UCSD-AML1 (cell line): ENCODE measurements at regions not wholly inside any gene's neighbourhood (a gene's known extent, or its start where the extent isn't known, plus 50 kb on each side); places are given as distances from the start of the nearest gene placed in this dataset.
"Not testable (repeated sequence)": the region's sequence is repeated elsewhere in the genome, so short reads cannot be mapped to it uniquely, and the experiment has no call there.

ENCODE experiments used
- DNase-seq: peaks from one replicate; lab custom pipeline; 2025; ENCODE audit not compliant: unreplicated experiment; lab: John Stamatoyannopoulos, UW

DNA sequence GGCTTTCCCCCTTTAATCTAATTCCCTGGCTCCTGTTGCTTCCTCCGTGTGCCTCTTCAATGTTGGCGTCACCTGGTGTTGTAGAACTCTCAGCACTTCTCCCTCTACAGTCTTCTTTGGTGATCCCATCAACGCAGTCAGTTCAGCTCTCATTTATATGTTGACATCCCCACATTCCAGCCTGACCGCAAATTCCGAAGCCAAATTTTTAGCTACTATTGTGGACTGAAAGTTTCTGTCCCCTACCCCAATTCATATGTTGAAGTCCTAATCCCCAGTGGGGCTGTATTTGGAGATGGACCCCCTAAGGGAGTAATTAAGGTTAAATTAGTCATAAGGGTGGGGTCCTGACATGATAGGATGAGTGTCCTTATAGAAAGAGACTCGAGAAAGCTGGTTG, 210.6 kb upstream of the ADAMTSL1 start:
- no peak for DNase-seq

- DNase-seq, result no peak
Measured at GRCh38 chr9:18268381-18268780, 205.6 kb upstream of the ADAMTSL1 start.

DNA sequence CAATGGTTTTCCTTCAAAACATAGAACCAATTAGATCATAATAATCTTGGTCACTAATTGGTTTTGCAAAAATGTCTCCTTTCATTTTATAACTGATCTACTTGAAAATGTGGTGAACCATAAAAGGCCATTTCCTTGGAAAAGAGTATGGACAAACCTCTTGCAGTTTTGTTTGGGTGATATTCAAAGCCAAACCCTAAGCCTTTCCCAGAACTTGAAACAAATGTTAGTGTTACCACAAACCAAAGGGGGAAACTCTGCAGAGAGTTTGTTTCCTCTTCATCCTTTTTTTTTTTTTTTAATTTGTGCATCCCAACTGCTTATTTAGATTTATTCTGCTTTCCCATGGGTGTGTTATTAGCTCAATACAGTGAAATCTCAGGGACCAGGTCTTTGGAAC, 204.4 kb upstream of the ADAMTSL1 start:
- no peak for DNase-seq

DNA sequence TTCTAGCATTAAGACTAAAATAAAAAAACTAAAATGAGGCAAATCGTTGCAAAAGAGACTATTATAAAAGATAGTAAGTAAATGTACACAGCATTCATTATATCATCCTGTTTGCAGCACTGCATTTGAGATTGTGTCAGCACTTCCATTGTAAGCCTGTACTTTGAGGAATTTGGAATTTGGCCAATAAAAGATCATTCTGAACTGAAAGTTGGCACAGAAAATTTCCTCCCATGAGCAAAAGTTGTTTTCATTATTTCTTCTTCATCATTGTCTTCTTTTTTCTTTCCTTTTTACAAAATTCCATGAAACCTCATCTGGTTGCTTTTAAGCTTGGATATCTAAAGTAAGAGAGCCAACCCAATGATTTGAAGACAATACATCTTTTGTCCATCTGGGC, 199.3 kb upstream of the ADAMTSL1 start:
- DNase-seq, result no peak

DNA sequence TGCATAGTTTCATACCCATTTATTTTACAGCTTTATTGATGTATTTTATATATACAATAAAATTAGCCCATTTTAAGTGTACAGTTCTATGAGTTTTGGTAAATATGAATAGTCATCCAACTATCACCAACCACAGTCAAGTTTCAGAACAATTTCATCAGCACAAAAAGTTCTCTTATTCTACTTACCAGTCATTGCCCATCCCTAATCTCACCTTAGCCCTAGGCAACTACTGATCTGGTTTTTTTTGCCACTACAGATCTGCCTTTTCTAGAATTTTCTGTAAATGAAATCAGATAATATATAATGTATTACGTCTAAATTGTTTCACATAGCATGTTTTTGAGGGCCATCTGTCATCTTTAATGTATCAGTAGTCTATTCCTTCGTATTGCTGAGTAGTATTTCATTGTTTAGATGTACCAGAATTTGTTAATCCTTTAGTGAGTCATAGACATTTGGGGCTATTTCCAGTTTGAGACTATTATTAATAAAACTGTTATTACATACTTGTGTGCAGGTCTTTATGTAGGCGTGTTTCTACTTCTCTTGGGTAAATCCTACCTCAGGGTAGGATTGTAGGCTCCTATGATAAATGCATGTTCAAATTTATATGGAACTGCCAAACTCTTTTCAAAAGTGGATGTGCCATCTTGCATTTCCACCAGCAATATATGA, 198.5 kb upstream of the ADAMTSL1 start:
- no peak for DNase-seq

DNA sequence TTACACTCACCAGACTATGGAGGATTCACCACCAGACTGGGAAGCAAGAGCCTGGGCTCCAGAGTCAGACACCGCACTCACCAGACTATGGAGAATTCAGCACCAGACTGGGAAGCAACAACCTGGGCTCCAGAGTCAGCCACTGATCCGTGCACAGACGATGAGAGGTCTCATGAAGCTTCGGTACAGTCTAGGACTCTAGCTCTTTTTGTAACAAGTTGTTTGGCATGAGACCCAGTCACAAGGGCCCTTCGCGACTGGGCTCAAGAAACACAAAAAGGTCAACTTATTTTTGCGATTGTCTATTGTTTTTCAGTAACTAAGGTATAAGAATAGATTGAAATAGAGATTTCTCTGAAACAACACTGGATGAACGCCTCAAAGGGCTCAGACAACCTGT, 192.7 kb upstream of the ADAMTSL1 start:
- DNase-seq, result no peak

GRCh38 chr9:18294229-18294628, 179.7 kb upstream of the ADAMTSL1 start:
- no peak for DNase-seq

- DNase-seq, result no peak
Measured at GRCh38 chr9:18296702-18297055, 177.3 kb upstream of the ADAMTSL1 start.

GRCh38 chr9:18297056-18297841, 176.7 kb upstream of the ADAMTSL1 start:
- no peak for DNase-seq

- no peak for DNase-seq
Measured at GRCh38 chr9:18299449-18299848, 174.5 kb upstream of the ADAMTSL1 start.

- not testable (repeated sequence) for DNase-seq
Measured at GRCh38 chr9:18305167-18305806, 168.7 kb upstream of the ADAMTSL1 start.

DNA sequence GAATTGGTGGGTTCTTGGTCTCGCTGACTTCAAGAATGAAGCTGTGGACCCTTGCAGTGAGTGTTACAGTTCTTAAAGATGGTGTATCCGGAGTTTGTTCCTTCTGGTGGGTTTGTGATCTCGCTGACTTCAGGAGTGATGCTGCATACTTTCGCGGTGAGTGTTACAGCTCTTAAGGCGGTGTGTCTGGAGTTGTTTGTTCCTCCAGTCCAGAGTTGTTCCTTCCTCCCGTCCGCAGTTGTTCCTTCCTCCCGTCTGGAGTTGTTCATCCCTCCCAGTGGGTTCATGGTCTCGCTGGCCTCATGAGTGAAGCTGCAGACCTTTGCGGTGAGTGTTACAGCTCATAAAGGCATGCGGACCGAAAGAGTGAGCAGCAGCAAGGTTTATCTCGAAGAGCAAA, 159.6 kb upstream of the ADAMTSL1 start:
- DNase-seq, result no peak

- no peak for DNase-seq
Measured at GRCh38 chr9:18317896-18318295, 156.1 kb upstream of the ADAMTSL1 start.

GRCh38 chr9:18319918-18320445, 154.0 kb upstream of the ADAMTSL1 start:
- no peak for DNase-seq

- no peak for DNase-seq
Measured at GRCh38 chr9:18324928-18325745, 148.8 kb upstream of the ADAMTSL1 start.

GRCh38 chr9:18325746-18326011, 148.3 kb upstream of the ADAMTSL1 start:
- DNase-seq, result not testable (repeated sequence)

DNA sequence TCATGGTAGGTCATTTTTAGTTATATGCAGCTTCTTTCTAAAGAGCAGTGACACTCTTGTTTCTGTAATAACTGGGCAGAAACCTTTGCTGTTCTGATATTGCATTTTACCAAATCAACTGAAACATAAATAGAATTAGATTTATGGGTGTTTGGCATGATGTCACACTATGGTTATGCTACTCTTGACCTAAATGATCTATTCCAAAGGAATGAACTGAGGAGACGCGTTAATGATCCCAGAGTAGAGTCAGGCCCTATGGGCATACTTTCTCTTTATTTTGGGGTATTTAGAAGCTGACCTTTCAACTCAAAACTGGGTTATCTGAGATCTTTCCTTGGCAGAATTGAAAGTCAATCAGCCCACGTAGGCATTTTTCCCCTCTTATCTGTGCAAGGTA, 146.8 kb upstream of the ADAMTSL1 start:
- no peak for DNase-seq

DNA sequence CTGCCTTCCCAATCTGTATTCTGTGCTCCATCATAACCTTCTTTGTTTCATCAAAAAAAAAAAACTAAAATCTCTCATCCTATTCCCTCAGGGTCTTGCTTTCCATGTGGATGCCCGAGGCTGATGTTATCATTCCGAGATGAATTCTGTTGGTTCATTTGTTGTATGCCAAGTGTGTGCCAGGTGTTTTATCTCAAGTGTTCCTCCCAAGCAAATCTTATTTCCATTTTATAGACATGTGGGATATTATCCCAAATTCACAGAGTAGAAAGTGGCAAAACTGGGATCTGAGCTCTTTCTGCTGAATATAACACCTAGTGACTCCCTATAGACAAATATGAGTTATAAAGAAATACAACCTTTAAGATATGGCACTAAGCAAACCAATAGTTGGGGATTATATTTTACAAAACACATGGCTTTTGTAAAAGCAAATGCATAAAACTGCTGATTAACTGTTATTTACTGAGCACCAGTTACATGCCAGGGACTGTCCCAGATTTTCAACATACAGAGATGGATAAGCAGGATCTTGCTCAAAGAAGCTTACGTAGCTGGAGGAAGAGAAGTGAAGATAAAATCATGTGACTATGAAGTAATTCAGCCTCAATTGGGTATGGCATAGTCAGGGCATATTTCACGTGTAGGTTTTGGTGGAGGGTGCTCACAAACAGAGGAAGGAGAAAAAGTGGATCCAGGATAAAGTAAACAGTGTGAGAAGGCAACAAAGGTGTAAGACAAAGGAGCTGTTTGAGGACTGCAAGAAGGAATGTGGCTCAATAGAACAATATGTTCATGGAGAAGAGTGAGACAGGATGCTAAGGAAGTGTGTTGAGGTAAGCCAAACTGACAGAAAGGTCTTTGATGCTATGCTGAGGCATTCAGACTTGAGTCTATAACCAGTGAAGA, 143.3 kb upstream of the ADAMTSL1 start:
- no peak for DNase-seq

- DNase-seq, result no peak
Measured at GRCh38 chr9:18331310-18331684, 142.7 kb upstream of the ADAMTSL1 start.

GRCh38 chr9:18331808-18332209, 142.1 kb upstream of the ADAMTSL1 start:
- DNase-seq, result no peak
